ENCODE measurements at regions not wholly inside any gene's neighbourhood (a gene's known extent, or its start where the extent isn't known, plus 50 kb on each side); places are given as distances from the start of the nearest gene placed in this dataset.

DNA sequence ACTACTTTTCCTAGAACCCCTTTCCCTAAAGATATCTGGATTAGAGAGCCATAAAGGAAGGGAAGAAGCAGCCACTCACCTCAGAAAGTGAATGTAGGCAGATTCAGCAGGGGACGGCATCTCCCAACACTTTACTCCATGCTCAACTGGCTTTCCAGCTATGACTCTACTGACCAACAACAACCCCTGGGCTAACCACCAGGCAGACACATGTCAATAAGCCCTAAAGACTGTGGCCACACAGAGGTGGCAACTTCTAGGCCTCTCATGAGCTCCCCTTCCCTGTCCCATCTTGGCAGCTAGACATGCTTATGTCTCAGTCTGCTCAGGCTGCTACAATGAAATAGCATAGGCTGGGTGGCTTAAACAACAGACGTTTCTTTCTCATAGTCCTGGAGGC is 214.0 kb upstream of the ZP4 start:
- TF ChIP-seq GLIS3 (CRISPR knock-in tag; IDR thresholded peaks at IDR 0.05) (no peak), PPARA (CRISPR knock-in tag; IDR thresholded peaks at IDR 0.05; ENCODE audit: borderline replicate concordance) (no peak), ISL1 (CRISPR knock-in tag; IDR thresholded peaks at IDR 0.05) (no peak), CREB5 (CRISPR knock-in tag; IDR thresholded peaks at IDR 0.05; ENCODE audit: low read depth) (no peak), ZNF8 (CRISPR knock-in tag; IDR thresholded peaks at IDR 0.05) (no peak), ESRRG (CRISPR knock-in tag; IDR thresholded peaks at IDR 0.05) (no peak)
- no peak for ATAC-seq

DNA sequence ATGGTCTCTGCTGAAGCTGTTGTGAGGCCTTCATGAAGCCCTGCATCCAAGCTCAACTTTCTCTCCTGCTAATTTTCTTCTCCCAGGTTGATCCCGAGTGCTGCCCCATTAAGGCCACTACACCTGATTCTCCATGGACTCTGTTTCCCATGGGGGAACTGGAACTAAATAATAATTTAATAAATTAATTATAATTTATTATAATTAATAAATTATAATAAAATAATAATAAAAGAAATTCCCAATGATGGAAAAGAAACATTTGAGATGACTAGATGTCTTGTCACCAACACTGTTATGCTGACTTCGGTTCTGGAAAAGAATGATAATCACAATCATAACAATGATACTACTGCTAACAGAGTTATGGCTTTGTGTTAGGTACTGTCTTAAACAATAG is 211.2 kb upstream of the ZP4 start:
- no peak for ATAC-seq
- TF ChIP-seq ARNTL (CRISPR knock-in tag; IDR thresholded peaks at IDR 0.05; ENCODE audit: borderline replicate concordance, low read depth) (no peak), GLIS3 (CRISPR knock-in tag; IDR thresholded peaks at IDR 0.05) (no peak), ZNF70 (CRISPR knock-in tag; IDR thresholded peaks at IDR 0.05) (no peak), SNAI2 (CRISPR knock-in tag; IDR thresholded peaks at IDR 0.05) (no peak)

GRCh38 chr1:238099871-238100270 is 209.1 kb upstream of the ZP4 start:
- ATAC-seq = no peak

GRCh38 chr1:238089615-238090014 is 198.9 kb upstream of the ZP4 start:
- no peak for ATAC-seq
- TF ChIP-seq ZC3H10 (CRISPR knock-in tag; IDR thresholded peaks at IDR 0.05) = no peak
- no peak for TF ChIP-seq OSR1 (CRISPR knock-in tag; IDR thresholded peaks at IDR 0.05)
- TF ChIP-seq ZNF565 (CRISPR knock-in tag; conservative IDR thresholded peaks at IDR 0.05; ENCODE audit: low read depth) = no peak
- TF ChIP-seq, protein P1, sequence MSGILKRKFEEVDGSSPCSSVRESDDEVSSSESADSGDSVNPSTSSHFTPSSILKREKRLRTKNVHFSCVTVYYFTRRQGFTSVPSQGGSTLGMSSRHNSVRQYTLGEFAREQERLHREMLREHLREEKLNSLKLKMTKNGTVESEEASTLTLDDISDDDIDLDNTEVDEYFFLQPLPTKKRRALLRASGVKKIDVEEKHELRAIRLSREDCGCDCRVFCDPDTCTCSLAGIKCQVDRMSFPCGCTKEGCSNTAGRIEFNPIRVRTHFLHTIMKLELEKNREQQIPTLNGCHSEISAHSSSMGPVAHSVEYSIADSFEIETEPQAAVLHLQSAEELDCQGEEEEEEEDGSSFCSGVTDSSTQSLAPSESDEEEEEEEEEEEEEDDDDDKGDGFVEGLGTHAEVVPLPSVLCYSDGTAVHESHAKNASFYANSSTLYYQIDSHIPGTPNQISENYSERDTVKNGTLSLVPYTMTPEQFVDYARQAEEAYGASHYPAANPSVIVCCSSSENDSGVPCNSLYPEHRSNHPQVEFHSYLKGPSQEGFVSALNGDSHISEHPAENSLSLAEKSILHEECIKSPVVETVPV (CRISPR knock-in tag; IDR thresholded peaks at IDR 0.05) = no peak

More at GRCh38 chr1:238099871-238100270, 209.1 kb upstream of the ZP4 start:
- TF ChIP-seq, protein P2, sequence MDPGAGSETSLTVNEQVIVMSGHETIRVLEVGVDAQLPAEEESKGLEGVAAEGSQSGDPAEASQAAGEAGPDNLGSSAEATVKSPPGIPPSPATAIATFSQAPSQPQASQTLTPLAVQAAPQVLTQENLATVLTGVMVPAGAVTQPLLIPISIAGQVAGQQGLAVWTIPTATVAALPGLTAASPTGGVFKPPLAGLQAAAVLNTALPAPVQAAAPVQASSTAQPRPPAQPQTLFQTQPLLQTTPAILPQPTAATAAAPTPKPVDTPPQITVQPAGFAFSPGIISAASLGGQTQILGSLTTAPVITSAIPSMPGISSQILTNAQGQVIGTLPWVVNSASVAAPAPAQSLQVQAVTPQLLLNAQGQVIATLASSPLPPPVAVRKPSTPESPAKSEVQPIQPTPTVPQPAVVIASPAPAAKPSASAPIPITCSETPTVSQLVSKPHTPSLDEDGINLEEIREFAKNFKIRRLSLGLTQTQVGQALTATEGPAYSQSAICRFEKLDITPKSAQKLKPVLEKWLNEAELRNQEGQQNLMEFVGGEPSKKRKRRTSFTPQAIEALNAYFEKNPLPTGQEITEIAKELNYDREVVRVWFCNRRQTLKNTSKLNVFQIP (CRISPR knock-in tag; IDR thresholded peaks at IDR 0.05; ENCODE audit: borderline replicate concordance, low read depth) = no peak
- TF ChIP-seq ZNF70 (CRISPR knock-in tag; IDR thresholded peaks at IDR 0.05) (no peak), ZFP30 (CRISPR knock-in tag; IDR thresholded peaks at IDR 0.05) (no peak), ISL1 (CRISPR knock-in tag; IDR thresholded peaks at IDR 0.05) (no peak), TCF4 (CRISPR knock-in tag; IDR thresholded peaks at IDR 0.05; ENCODE audit: borderline replicate concordance) (no peak), CREB5 (CRISPR knock-in tag; IDR thresholded peaks at IDR 0.05; ENCODE audit: low read depth) (no peak), TOX (CRISPR knock-in tag; IDR thresholded peaks at IDR 0.05; ENCODE audit: borderline replicate concordance) (no peak), CSDC2 (CRISPR knock-in tag; IDR thresholded peaks at IDR 0.05) (no peak), RARB (CRISPR knock-in tag; IDR thresholded peaks at IDR 0.05) (no peak), TSHZ2 (CRISPR knock-in tag; IDR thresholded peaks at IDR 0.05) (no peak), OSR1 (CRISPR knock-in tag; IDR thresholded peaks at IDR 0.05) (no peak), ZC3H10 (CRISPR knock-in tag; IDR thresholded peaks at IDR 0.05) (no peak), BACH2 (CRISPR knock-in tag; IDR thresholded peaks at IDR 0.05; ENCODE audit: borderline replicate concordance) (no peak), ZFP3 (CRISPR knock-in tag; IDR thresholded peaks at IDR 0.05) (no peak), PPARA (CRISPR knock-in tag; IDR thresholded peaks at IDR 0.05; ENCODE audit: borderline replicate concordance) (no peak)

All from SK-N-SH treated with all-trans-retinoic acid at 6 μM for 48 hours (cell line).